Thoracic aorta (tissue), 2 donors: ENCODE measurements at regions not wholly inside any gene's neighbourhood (a gene's known extent, or its start where the extent isn't known, plus 50 kb on each side); places are given as distances from the start of the nearest gene placed in this dataset.

ENCODE experiments used
- ATAC-seq: fragments of 150-250 bp; one replicate; pipeline ENCODE4 v1.8.0; 2017; ENCODE audit warnings: low read depth; ENCODE audit not compliant: insufficient number of reproducible peaks, low FRiP score
- DNase-seq: peaks from one replicate; pipeline ENCODE4 v3.0.0-alpha.2; 2020; ENCODE audit warnings: low spot score
- H3K27ac ChIP-seq, 2 donors: fragments of 200-600 bp; sonication (generic); 1 replicate in 1 of 2; 2 replicates in 1 of 2; pipeline ENCODE4 v1.5.1; 2016; ENCODE audit warnings: mild to moderate bottlenecking in 2 of 2, moderate library complexity in 2 of 2
- H3K27me3 ChIP-seq: fragments of 200-600 bp; sonication (generic); replicated peaks from 2 replicates; pipeline ENCODE4 v1.6.0; 2016; ENCODE audit warnings: mild to moderate bottlenecking; ENCODE audit not compliant: insufficient read depth
- H3K36me3 ChIP-seq: fragments of 200-600 bp; sonication (generic); one replicate; pipeline ENCODE4 v1.5.1; 2016
- H3K4me1 ChIP-seq, 2 donors: fragments of 200-600 bp; sonication (generic); 1 replicate in 1 of 2; 2 replicates in 1 of 2; pipeline versions ENCODE4 v1.5.1 to v1.6.0; 2016; ENCODE audit warnings: low read depth in 2 of 2, mild to moderate bottlenecking in 1 of 2; ENCODE audit not compliant: control insufficient read depth in 1 of 2
- H3K4me3 ChIP-seq: fragments of 200-600 bp; sonication (generic); 2 replicates; pipeline ENCODE4 v1.5.1; 2016; ENCODE audit warnings: mild to moderate bottlenecking
- H3K9me3 ChIP-seq: fragments of 200-600 bp; sonication (generic); 2 replicates; pipeline ENCODE4 v1.5.1; 2016
- TF ChIP-seq, protein P1 (sequence below): fragments of 200-600 bp; sonication (generic); IDR thresholded peaks from one replicate; pipeline ENCODE4 v1.5.1; 2019; ENCODE audit warnings: antibody characterized with exemption

DNA sequence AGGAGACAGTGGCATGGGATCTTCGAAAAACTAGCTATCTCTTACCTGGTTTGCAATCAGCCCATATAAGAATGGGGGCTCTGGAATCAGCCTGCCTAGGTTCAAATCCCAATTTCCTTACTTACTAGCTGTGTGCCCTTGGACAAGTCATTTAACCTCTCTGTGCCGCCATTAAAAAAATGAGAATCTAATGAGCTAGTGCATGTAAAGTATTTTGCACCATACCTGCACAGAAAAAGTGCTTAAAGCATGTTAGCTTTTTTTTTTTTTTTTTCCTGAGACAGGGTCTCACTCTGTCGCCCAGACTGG lies 181.8 kb downstream of the SHQ1 start:
- TF ChIP-seq, protein P1, sequence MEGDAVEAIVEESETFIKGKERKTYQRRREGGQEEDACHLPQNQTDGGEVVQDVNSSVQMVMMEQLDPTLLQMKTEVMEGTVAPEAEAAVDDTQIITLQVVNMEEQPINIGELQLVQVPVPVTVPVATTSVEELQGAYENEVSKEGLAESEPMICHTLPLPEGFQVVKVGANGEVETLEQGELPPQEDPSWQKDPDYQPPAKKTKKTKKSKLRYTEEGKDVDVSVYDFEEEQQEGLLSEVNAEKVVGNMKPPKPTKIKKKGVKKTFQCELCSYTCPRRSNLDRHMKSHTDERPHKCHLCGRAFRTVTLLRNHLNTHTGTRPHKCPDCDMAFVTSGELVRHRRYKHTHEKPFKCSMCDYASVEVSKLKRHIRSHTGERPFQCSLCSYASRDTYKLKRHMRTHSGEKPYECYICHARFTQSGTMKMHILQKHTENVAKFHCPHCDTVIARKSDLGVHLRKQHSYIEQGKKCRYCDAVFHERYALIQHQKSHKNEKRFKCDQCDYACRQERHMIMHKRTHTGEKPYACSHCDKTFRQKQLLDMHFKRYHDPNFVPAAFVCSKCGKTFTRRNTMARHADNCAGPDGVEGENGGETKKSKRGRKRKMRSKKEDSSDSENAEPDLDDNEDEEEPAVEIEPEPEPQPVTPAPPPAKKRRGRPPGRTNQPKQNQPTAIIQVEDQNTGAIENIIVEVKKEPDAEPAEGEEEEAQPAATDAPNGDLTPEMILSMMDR = no peak
- Histone ChIP-seq H3K4me3 (no peak overlapping the region), H3K4me1 (peaks cover 7 to 17% of the 10 kb centered on the region in 2 donors), H3K9me3 (no peaks in the 10 kb centered on the region), H3K27me3 (no peaks in the 10 kb centered on the region), H3K36me3 (no peaks in the 10 kb centered on the region), H3K27ac (no peak overlapping the region)
- DNase-seq (no peak), ATAC-seq (no peak)

DNA sequence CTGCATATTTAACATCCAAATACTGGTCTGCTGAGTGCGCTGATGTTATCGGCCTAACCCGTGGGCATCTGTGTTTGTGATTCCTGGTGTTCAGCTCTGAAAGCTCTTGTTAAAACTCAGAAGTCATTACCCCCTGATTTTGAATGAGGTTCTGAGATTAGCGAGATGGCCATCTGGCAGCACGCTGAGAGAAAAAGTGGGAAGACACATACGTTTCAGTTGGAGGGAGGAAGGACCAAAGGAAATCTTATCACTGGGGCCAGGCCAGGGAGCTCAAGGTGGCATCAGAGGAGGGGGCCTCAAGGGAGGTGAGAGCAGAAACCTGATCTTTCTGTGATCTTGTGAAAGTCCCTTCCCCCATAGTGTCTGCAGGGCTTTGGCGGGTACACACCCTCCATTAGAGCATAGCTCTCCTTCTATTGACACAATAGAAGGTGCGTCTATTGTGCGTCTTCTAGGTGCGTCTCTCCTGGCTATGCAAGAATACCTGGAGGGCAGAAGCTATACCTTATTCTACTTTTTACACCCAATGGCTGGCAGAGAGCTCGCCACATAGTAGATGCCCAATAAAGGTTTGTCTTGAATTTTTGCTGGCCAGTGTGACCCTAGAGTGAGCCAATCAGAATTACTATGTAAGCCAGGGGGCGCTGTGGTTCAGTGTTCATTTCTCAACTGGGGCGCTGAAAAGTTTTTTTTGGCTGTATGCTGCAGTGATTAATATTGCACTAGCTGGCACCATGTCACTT lies 182.4 kb downstream of the SHQ1 start:
- no peak overlapping the region for H3K4me3 ChIP-seq
- TF ChIP-seq, protein P1 = peak; percentile 32
- H3K27me3 ChIP-seq = no peaks in the 10 kb centered on the region
- H3K4me1 ChIP-seq = peaks cover 7 to 22% of the 10 kb centered on the region in 2 donors
- no peak for ATAC-seq
- H3K36me3 ChIP-seq = no peaks in the 10 kb centered on the region
- H3K9me3 ChIP-seq = no peaks in the 10 kb centered on the region
- DNase-seq = no peak
- no peak overlapping the region for H3K27ac ChIP-seq

DNA sequence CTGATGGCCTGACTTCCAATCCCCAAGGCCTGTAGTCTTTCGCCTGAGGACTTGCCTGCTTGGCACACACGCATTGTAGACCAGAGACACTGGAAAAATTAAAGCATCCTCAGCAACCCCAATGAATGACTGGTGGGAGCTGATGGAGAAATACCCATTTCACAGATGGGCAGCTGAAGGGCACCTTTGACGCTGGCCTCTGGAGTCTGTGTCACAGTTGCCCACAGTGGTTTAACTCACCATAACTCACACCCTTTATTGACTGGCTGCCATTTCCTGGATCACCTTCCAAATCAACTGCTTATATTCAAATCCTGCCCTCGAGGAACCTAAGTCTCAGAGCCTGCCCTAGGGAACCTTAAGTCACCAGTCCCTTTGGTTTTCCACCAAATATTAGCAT lies 183.1 kb downstream of the SHQ1 start:
- TF ChIP-seq, protein P1 = no peak
- Histone ChIP-seq H3K27me3 (no peaks in the 10 kb centered on the region), H3K4me3 (no peak overlapping the region), H3K36me3 (no peaks in the 10 kb centered on the region), H3K27ac (peak overlapping the region in 1 of 2 donors; percentile 14), H3K4me1 (peaks cover 10 to 30% of the 10 kb centered on the region in 2 donors), H3K9me3 (no peaks in the 10 kb centered on the region)
- no peak for ATAC-seq
- DNase-seq = no peak

DNA sequence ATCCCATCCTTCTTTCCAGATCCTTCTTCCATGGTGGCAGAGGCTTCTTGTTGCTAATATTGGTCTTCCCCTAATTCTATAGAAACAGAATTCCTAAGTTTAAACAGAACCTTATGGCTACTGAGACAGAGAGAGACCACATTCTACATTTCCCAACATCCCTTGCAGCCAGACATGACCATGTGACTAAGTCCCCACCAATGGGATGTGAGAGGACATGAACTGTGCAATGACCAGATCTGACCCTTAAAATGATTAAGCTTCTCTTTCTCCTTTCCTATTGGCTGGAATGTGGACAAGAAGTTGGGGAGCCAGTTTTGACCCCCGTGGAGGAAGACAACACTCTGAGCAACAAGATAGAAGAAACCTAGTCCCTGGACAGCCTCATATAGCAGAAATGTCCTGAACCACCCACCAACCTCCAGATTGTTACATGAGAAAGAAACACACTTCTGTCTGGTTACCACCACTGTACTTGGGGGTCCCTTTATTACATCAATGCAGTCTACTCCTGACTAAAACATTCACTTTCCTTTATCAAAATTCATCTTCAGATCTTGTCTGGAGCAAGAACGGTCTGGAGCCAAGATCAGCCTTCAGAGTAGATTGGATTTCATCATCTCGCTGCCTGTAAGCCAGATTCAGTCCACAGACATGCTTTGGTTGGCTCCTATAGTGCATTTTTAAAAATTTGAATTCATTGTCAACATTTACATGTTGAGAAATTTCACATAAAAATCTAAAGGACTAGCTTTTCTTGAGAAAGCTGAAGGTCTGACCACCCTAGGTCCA lies 183.9 kb downstream of the SHQ1 start:
- TF ChIP-seq, protein P1 = no peak
- no peaks in the 10 kb centered on the region for H3K9me3 ChIP-seq
- no peaks in the 10 kb centered on the region for H3K36me3 ChIP-seq
- peak overlapping the region in 1 of 2 donors; percentile 14 for H3K27ac ChIP-seq
- ATAC-seq (no peak), DNase-seq (no peak)
- no peak overlapping the region for H3K4me3 ChIP-seq
- peaks cover 10 to 30% of the 10 kb centered on the region in 2 donors for H3K4me1 ChIP-seq
- H3K27me3 ChIP-seq = no peaks in the 10 kb centered on the region

DNA sequence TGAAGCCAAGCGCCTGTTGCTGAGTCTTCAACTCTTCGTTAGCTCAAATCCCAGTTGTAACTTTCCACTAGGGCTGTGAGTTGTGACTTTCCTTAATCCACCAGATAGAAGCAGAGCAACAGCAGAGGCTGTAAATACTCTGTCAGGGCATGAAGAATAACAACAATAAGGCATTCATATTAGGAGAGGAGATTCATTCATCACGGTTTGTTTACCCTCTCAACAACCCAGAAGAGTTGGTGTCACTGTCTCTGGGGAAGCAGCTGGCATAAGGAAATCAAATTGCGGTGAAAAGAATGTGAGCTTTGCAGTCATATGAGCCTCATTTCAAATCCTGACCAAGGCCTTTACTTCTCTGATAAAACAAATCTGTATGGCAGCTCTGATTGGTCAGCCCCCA lies 184.8 kb downstream of the SHQ1 start:
- TF ChIP-seq, protein P1 = no peak
- Histone ChIP-seq H3K9me3 (no peaks in the 10 kb centered on the region), H3K27me3 (no peaks in the 10 kb centered on the region), H3K36me3 (no peaks in the 10 kb centered on the region), H3K27ac (no peak overlapping the region), H3K4me3 (no peak overlapping the region), H3K4me1 (peaks cover 10 to 30% of the 10 kb centered on the region in 2 donors)
- DNase-seq (no peak), ATAC-seq (no peak)
